Fibroblast of skin of abdomen (primary cell): ENCODE measurements at regions not wholly inside any gene's neighbourhood (a gene's known extent, or its start where the extent isn't known, plus 50 kb on each side); places are given as distances from the start of the nearest gene placed in this dataset.
"Not testable (repeated sequence)": the region's sequence is repeated elsewhere in the genome, so short reads cannot be mapped to it uniquely, and the experiment has no call there.

ENCODE experiments used
- DNase-seq: peaks from one replicate; pipeline ENCODE4 v3.0.0-alpha.2; 2013

GRCh38 chr7:73170902-73171301 is 85.1 kb upstream of the SPDYE9 start:
- DNase-seq, result not testable (repeated sequence)

GRCh38 chr7:73170415-73170814 is 84.6 kb upstream of the SPDYE9 start:
- DNase-seq, result not testable (repeated sequence)

- DNase-seq, result not testable (repeated sequence)
These were observed 80.3 kb upstream of the SPDYE9 start for GRCh38 chr7:73166152-73166551.

GRCh38 chr7:73162680-73163079 is 76.8 kb upstream of the SPDYE9 start:
- not testable (repeated sequence) for DNase-seq

- DNase-seq, result not testable (repeated sequence)
These were observed 75.9 kb upstream of the SPDYE9 start for GRCh38 chr7:73161727-73162126.

GRCh38 chr7:73157169-73157661 is 71.4 kb upstream of the SPDYE9 start:
- not testable (repeated sequence) for DNase-seq

- not testable (repeated sequence) for DNase-seq
These were observed 70.8 kb upstream of the SPDYE9 start for GRCh38 chr7:73156510-73157168.

GRCh38 chr7:73154586-73155038 is 68.8 kb upstream of the SPDYE9 start:
- DNase-seq, result not testable (repeated sequence)

GRCh38 chr7:73153921-73154585 is 68.2 kb upstream of the SPDYE9 start:
- DNase-seq, result not testable (repeated sequence)

GRCh38 chr7:73148570-73148969 is 62.7 kb upstream of the SPDYE9 start:
- DNase-seq, result not testable (repeated sequence)

GRCh38 chr7:73147681-73148080 is 61.8 kb upstream of the SPDYE9 start:
- not testable (repeated sequence) for DNase-seq

- DNase-seq, result not testable (repeated sequence)
These were observed 58.2 kb upstream of the SPDYE9 start for GRCh38 chr7:73143993-73144392.

GRCh38 chr7:73137922-73138321 is 52.1 kb upstream of the SPDYE9 start:
- DNase-seq, result not testable (repeated sequence)
